Fibroblast of skin of right quadriceps (primary cell): ENCODE measurements at regions not wholly inside any gene's neighbourhood (a gene's known extent, or its start where the extent isn't known, plus 50 kb on each side); places are given as distances from the start of the nearest gene placed in this dataset.

ENCODE experiments used
- DNase-seq: peaks from one replicate; pipeline ENCODE4 v3.0.0-alpha.2; 2013

DNA sequence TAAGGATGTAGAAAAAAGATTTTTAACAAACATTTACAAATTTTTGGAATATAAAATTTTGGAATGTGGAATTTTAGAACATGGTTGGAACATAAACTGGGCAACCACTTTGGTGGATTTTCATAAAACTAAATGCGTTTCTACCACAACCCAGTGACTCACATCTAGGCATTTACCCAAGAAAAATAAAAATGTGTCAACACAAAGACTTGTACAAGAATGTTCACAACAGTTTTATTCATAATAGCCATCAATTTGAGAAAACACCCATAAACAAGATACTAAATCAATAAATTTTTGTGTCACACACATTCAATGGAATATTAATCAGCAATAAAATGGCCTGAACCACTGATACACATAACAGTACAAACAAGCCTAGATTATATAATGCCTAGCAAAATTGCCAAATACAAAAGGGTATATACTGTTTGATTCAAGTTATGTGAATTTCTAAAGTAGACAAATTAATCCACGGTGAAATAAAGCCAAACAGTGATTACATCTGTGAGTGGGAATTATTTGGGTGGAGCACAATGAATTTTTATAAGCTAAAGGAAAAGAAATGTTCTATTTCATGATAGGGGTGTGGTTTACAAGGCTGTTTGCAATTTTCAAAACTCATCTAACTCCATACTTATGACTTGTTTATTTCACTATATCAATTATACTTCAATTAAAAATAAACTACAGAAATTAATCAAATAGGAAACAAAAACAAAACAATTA is 415.2 kb upstream of the OR4E1 start:
- DNase-seq: peak; percentile 1

DNA sequence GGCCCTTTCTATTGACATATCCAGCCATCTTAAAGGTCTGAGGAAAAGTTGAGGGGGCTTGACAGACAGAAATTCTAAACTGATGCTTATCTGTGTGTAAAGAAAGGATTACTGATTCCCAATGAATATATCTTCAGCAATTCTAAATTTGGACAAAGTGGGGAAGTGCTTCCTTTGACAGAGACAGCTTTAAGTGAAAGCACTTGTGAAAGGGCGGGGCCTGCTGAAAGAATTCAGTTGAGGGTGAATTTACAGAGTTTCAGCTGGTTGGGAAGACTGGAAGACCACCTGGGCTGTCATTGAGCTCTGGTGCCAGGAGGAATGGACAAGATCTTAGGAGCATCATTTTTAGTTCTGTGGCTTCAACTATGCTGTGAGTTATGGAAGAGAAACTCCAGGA is 412.5 kb upstream of the OR4E1 start:
- no peak for DNase-seq

DNA sequence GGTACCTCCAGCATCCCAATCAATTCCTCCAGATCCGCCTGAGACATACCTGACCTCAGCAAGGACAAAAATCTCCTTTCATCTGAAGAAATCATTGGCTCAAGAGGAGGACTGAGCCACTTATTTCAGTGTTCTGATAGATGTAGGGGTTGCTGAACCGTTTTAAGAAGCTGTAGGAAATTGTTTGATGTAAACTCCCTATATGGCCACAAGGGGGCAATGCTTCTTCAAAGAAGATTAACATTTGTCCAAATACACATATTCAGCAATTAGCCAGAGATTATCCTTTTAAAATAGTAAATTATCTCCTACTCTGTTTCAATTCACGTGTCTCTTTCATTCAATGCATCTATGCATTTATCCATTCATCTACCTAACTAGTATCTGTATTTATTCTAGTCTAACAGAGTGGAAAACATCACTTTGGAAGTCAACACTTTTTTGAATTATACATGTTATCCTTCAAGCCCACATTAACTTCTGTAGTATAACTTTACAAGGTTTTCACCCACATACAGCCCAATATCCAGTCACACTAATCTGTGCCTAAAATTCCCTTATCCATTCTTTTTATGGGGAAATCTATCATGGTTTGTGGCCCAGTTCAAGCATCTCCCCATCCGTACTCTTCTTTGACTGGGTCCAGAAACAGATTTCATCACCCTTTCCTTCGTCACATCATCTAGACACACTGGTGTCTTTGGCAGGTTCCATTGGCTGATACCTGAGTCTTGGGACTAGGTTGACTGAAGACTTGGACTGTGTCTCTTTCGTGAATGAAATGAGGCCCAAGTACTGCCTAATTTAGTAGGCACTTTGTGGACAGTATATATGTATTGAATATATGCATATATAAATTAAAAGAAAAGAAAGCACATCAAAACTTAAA is 411.0 kb upstream of the OR4E1 start:
- peak; percentile 35 for DNase-seq

DNA sequence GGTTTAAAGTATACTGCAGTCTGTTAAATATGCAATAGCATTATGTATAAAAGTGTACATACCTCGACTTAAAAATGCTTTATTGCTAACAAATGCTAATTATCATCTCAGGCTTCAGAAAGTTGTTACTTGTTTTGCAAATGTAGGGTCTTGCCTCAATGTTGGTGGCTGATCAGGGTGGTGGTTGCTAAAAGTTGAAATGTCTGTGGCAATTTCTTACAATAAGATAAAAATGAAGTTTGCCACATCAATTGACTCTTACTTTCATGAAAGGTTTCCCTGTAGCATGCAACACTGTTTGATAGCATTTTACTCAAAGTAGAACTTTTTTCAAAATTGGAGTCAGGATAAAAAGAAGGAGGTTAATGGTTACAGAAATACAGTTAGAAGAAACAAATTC is 407.7 kb upstream of the OR4E1 start:
- DNase-seq: no peak

DNA sequence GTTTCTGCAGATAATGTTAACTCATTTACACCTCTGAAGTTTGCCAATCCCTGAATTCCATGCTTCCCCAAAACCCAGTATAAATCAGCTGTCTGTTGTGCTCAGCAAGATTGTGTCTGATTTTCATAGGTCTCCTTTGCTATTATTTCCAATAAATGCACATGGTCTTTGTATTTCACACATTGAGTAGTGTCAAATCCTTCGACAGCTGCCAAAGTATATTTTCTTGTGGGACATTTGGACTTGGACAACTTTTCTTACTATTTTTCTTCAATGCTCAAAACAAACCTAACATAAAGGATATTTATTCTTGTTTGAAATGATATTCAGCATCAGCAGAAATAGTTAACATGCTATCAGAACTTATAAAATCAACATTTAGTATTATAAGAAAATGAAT is 406.1 kb upstream of the OR4E1 start:
- no peak for DNase-seq

DNA sequence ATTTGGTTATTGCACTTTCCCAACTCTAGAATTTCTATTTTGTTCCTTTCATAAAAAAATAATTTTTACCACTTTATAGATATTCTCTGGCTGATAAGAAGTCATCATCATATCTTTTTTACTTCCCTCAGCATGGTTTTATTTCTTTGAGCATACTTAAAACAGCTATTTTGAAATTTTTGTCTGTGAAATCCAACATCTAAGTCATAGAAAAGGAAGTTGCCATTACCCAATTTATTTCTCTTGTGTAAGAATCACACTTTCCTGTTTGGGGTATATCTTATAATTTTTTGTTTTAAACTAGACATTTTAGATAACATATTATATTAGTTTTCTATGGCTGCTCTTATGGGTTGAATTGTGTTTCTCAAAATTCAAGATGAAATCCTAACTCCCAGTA is 400.2 kb upstream of the OR4E1 start:
- no peak for DNase-seq

DNA sequence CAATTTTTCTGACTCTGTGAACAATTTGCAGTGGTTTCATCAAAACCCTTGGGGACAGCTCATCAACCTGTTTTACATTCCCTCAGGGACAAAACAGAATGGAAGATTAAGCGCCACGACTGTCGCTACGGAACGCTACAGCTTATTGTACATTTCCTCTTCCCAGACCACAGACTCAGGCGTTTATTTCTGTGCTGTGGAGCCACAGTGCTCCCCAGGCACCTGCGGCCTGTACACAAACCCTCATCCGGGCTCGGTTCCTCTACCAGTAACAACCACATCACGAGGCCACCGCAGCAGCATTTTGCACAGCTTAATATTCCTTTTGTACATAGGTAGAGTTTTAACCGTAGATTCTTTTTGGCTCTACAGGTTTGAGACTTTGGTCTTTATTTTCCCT is 397.4 kb upstream of the OR4E1 start:
- DNase-seq: no peak

DNA sequence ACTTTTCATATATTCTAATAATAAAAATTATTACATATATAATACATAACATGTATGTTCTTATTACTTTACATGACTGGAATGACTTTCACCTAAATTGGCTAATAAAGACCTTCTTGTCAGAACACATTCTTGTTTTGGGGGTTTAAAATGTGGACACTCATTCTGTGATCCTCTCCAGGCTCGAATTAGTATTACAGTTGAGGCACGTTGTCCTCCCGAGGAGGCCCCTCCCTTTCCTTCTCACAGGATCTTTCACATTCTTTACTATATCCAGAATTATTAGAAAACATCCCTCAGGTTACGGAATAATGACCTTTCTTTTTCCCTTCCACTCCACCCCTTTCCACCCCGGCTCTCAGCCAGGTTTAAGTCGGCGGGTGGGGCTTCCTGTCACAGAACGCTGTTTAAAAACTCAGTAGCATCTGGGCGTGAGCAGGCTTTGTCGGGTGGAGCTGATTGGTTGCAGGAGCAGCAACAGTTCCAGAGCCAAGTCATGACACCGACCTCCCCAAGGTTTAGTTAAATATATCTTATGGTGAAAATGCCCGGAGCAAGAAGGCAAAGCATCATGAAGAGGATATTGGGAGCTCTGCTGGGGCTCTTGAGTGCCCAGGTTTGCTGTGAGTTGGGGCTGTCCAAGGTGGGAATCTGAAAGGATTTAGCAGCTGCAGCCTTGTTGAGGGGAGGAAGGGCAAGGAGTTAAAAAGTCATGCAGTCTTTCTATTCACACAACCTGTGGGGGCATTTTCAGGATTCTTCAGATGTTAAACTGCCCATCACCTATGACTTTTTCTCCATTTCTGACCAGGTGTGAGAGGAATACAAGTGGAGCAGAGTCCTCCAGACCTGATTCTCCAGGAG is 396.7 kb upstream of the OR4E1 start:
- no peak for DNase-seq

DNA sequence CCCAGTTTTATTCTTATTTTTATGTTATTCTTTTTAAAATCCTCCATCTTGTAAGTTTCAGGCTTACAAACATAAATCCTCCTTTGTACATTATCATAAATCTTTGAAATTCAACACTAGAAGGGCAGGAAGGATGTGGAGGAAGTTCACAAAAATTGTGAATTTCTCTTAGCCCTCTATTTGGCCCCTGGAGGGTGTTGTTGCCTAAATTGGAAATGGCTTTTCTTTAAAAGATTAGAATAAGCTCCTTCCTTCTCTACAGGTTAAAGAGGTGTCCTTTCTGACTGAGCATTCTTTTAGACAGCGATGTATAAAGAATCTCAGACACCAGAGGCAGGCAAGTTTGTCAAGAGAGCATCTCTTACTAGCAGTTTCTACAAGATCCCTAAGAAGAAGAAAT is 391.7 kb upstream of the OR4E1 start:
- no peak for DNase-seq

DNA sequence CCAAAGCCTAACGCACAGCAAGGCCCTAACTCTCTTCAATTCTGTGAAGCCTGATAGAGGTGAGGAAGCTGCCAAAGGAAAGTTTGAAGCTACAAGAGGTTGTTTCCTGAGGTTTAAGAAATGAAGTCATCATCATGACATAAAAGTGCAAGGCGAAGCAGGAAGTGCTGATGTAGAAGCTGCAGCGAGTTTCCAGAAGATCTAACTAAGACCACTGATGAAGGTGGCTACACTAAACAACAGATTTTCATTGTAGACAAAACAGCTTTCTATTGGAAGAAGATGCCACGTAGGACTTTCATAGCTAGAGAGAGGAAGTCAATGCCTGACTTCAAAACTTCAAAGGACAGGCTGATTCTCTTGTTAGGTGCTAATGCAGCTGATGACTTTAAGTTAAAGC is 385.6 kb upstream of the OR4E1 start:
- DNase-seq: no peak

DNA sequence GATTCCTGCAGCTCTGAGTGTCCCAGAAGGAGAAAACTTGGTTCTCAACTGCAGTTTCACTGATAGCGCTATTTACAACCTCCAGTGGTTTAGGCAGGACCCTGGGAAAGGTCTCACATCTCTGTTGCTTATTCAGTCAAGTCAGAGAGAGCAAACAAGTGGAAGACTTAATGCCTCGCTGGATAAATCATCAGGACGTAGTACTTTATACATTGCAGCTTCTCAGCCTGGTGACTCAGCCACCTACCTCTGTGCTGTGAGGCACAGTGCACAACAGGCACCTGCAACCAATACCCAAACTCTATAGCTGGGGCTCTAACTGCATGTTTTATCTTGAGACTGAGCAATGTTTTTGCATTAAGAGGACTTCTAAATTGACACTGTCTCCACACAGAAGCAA is 379.2 kb upstream of the OR4E1 start:
- no peak for DNase-seq

DNA sequence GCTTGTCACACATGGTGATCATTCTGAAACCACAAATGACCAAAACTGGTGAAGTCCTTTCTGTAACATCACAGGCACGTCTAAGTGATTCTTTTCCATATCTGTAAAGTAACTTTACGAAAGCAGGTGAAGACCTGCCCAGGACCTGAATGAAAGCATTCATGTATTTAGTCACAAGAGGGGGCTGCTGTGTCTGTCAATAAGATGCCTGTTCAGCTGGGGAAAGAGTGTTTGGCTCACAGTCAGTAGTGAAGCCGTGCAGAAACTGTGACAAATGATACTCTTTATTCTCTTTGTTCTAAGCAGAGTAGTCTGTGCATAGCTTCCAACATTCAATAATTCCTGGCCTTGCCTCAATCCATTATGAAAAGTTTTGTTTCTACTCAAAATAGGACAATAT is 373.5 kb upstream of the OR4E1 start:
- no peak for DNase-seq

DNA sequence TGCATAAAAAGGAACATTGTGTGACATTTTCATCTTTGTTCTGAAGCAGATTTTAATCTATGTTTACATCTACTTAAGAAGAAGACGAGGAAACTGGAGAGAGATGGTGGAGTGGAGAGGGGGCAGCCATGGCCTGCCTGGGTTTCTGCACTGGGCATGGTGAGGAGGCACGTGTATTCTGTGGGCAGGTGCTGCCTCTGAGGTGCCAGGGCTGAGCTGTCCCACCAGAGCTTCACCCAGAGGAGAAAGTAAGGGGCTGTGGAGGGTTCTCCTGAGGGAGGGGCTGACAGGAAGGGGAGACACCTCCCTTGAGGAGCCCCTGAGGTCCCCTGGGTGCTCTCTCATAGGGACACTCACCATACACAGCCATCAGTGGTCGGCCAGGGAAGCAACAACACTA is 372.4 kb upstream of the OR4E1 start:
- DNase-seq: no peak

DNA sequence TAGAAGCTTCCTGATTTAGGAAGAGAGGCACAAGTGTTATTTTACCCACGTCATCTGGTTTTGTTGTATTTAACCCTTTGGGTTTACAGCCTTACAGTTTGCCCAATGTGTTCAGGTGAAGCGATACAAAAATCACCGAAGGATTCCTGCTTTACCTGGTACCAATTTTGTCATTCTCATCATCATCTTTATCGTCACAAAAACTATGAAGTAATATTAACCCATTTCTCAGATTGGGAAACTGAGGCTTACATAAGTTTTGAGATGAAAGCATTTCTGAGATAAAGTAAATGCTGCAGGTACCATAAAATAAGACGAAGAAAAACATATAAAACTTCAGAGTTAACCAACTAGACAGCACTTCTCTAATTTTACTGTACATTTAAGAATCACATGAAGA is 370.6 kb upstream of the OR4E1 start:
- no peak for DNase-seq

DNA sequence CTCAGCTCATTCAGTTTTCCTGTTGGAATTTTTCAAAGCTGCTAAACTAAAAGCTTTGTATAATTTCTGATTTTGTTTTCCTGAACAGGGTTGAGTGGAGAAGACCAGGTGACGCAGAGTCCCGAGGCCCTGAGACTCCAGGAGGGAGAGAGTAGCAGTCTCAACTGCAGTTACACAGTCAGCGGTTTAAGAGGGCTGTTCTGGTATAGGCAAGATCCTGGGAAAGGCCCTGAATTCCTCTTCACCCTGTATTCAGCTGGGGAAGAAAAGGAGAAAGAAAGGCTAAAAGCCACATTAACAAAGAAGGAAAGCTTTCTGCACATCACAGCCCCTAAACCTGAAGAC is 367.1 kb upstream of the OR4E1 start:
- DNase-seq: no peak

DNA sequence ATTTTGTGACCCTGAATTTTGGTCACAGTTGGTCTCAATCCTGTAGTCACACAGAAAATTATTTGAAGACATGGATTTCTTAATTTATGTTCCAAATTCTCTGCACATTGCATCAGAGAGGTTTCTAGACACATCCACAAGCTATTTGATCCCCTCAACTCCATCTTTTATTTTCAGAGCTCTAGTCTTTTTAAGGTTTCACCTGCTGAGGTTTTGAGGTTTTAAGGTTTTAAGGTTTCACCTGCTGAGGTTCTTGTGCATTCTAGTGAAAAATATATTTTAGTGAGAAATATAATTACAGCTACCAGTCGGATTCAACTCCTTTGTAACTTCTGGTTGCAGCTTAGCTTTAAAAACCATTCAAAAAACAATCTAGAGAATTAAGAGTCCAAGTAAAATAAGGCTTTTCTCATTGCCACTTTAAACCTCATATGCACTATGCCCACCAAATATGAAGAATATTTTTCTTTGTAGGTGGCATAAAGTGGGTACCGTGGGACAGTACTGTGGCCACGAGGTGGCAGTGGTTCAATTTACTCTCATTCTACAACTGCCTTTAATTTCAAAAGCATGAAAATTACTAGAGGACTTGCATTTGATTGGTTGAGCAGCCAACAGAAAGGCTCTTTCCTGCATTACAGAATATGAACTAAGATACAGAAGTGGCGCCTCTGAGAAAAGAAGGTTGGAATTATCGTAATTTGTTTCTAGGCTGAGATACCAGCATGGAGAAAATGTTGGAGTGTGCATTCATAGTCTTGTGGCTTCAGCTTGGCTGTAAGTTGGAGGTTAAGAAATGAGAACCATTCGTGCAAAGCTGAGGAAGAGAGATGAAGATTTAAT is 366.5 kb upstream of the OR4E1 start:
- no peak for DNase-seq

DNA sequence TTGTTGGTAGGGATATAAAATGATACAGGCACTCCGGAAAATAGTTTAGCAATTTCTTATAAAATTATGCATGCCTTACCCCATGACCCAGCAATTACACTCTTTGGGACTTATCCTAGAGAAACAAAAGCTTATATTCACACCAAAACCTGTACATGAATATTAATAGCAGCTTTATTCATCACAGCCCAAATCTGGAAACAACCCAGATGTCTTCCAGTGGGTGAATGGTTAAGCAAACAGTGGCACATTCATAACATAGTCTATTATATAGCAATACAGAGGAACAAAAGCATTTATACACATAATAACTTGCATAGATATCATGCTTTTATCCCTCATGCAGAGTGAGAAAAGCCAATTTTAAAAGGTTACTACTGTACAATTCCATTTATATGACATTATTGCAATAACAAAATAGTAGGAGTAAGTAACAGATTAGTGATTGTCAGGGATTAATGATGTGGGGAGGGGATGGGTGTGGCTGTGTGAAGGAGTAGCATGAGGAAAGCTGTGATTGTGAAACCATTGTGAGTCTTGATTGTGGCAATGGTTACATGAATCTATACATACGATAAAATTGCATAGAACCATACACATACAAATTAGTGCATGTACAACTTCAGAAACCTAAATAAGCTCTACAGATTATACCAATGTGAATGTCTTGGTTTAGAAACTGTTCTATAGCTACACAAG is 363.1 kb upstream of the OR4E1 start:
- no peak for DNase-seq

DNA sequence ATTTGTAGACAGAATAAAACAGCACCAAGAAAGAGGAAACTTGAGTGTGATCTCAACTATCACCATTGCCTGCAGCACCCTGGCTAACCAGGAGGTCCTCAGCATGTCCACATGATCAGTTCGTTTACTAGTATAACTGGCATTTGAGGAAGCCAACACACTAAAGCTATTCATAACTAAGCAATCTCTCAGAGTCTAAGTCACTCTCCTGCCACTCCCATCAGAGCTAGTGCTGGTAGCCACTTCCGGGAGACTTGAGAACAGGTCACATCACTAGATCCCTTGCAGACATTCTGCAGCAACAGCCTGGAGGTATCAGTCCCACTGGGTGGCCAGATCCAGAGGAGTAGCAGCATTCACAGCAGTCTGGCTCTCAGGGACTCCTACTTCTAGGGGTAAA is 352.9 kb upstream of the OR4E1 start:
- no peak for DNase-seq

DNA sequence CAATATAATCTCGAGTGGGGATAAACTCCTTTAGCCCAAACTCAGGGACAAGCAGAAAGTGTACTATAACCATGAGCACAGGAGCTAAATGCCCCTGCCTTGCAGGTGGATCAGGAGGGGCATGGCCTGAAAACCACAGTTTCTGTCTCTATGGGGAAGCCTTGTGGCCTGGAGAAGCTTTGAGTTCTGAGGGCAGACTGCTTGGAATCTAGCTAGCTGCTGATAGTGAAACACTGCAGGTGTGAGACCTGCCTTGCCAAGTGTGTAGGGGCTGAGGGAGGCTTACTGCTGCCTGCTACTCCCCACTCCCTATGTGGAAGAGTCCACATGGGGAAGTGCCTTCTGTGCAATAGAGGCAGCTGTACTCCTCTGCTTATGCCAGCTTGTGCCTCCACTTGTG is 352.3 kb upstream of the OR4E1 start:
- DNase-seq: no peak

DNA sequence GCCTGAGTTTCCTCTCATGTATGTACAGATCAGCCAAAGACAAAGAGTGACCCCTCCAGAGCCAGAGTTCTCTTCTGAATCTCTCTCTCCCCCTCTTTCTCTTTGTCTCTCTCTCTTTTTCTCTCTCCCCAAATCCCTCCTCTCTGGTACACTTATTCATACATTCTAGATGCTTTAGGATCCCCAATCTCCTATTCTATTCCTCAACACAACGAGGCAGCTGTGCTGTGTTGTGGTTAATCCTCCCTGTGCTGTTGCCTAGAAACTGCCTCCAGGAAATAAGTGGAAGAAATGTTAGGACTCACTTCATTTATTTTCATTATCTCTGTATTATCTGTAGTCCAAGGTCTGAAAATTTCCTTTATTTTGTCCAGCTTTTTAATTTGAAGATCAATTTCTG is 350.5 kb upstream of the OR4E1 start:
- DNase-seq: no peak

DNA sequence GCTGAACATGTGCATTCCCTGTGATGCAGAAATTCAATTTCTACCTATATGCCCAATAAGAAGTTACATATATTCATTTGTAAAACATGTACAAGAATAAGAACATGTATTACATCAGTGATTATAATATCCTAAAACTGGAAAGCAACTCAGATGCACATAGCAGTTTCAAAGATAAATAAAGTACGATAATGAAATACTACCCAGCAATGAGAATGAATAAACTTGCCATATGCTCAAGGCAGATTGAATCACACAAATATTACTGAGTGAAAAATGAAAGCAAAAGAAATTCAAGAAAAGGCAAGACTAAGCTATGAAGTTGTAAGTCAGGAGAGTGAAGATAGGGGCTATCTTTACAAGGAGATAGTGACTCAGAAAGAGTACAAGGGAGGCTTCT is 345.3 kb upstream of the OR4E1 start:
- no peak for DNase-seq

DNA sequence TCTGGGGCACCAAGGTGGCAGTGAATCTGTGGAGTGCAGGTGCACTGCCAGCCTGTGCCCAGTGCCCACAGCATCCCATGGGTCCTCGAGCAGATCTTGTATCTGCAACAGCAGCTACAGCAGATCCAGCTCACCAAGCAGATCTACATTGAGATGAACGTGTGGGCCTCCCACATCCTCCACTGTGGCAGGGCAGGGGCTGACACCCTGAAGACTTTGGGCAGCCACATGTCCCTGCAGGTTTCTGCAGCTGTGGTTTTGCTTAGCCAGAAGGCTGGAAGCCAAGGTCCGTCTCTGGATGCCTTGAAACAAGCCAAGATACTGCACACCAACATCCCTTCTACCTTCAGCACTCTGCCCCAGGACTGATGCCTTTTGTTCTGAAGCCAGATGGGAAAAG is 338.8 kb upstream of the OR4E1 start:
- no peak for DNase-seq
